HG02981 (cell line): ENCODE measurements at regions not wholly inside any gene's neighbourhood (a gene's known extent, or its start where the extent isn't known, plus 50 kb on each side); places are given as distances from the start of the nearest gene placed in this dataset.

ENCODE experiments used
- ATAC-seq: cut with Tn5 transposase; IDR thresholded peaks from one replicate; pipeline ENCODE4 v1.9.1; 2021; ENCODE audit warnings: mild to moderate bottlenecking, moderate library complexity; ENCODE audit not compliant: unreplicated experiment

DNA sequence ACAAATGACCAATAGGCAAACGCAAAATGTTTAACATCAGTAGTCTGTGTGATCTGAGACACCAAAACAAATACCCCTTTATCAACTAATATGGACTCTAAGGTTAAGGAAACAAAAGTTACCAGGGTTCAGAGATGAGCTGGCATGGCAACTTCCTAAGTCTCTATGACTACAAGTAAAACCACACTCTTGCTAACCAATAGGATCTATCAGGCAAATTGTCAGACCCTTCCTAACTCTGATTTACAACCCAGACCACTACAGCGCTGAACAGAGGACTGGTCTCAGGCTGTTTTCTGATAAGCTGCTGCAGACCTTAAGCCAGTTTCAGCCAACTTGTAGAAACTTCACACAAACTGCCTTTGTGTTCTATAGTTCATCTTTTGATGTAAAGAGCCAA, 608.0 kb downstream of the TLL1 start:
- ATAC-seq: no peak

DNA sequence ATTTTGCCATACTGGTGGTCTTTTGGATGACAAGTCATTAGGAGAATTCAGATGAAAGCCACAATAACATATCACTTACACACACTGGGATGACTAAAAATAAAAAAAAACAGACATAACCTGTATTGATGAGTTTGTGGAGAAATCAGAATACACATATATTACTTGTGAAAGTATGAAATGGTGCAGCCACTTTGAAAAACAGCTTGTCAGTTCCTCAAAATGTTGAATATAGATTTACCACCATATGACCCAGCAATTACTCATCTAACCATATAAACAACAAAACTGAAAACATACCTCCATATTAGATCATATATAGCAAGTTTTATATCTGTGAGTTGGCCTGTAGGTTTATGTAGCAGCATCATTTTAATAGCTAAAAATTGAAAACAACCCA, 608.7 kb downstream of the TLL1 start:
- ATAC-seq: no peak

DNA sequence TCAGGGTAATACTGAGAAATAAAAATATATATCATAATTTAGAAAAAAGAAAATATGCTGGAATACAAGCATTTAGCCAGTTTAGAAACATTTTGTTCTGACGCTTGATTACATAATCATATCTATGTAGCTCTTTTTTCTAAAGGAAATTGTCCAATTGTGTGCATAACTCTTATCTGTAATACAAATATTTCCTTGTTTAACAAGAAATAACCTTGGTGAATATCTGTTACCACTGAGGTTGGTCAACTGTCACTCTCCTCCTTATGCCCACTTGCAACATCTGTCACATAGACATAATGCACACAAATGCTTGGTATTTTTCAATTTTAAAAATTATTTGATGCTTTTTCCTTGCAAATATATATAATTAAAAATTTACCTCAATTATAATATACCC, 609.7 kb downstream of the TLL1 start:
- ATAC-seq: no peak

DNA sequence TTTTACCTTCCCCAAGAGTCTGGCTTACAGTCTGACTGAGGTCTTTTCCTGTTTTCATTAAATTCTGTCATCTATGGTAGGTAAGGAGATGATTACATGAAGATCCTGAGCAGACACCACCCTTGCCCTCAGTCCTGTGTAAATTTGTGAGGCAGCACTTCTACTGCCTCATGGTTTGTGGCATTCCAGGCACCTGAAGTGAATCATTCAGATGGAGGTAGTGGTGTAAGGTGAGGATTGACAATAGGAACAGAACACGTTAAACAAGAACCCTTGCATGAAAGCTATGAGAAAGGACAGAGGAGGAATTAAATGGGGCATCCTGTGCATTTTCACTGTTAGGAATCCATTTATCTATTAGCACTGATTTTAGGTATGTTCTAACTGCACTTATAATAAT, 618.6 kb downstream of the TLL1 start:
- no peak for ATAC-seq

DNA sequence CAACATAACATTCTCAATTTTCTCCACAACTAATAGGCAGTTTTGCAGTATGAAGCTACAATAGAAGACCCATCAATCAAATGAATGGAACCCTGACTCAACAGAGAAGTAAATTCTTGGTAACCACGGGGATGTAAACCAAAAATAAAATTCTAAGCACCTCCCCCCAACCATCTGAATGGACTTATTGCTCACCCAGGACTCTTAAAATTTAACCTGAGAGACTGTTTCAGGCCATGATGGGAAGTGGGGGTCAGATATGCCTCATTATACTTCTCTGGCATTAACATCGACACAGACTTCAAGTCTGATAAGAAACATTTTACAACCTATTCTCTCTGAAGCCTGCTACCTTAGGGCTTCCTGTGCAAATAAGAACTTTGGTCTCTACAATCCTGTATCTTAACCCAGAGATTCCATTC, 620.9 kb downstream of the TLL1 start:
- ATAC-seq: no peak

DNA sequence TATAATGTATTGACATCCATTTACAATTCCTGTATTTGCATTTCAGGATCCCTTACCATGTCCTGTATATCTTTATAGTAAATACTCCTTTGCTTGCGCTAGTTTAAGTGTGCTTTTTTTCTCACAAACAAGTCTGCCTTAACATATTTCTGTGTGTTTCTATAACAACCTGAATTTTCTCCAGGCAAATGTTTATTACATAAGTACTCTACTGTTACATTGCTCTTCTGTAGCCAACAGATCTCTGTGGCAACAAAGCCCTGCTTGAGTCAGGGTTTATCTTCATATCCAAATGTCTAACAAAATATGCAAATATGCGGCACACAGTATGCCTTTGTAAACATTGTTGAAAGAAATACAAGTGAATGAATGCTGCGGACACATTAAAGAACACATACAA, 625.5 kb downstream of the TLL1 start:
- no peak for ATAC-seq

DNA sequence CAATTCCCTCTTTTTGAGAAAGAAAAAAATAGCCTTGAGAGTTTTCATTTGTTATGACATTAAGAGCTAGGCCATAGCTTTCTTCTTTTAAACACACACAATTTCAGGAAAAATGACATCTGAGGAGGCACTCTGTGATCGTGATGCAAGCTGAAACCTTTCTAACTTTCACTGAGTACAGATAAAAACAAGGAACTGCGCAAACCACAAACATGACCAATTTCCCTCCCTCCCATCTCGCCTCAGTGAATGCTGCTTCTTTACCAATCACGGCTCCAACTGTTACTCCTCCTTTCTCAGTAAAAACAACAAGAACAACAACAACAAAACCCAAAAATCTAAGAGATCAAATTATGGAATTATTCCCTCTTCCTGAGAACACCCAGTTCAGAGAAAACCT, 626.8 kb downstream of the TLL1 start:
- ATAC-seq: no peak

DNA sequence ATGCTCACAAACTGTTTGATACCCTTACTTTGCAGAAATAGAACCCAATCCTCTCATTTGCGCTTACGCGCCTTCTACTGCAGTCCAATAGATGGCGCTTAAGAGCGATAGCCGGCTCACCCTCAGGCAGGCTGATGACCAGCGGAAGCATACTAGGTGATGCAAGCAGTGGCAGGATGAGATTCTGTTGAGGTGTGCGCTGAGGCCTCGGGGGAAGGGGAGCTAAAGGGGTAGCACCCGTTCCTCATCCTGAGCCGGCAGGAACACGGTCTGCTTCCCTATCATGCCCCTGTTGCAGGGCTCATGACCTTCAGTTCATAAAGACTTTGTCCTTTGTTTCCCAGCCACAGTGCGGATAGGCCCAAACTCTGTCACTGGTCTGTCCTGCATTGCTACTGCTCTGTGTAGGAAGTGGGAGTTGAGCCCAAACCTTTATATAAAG, 628.9 kb downstream of the TLL1 start:
- ATAC-seq: peak; percentile 92

DNA sequence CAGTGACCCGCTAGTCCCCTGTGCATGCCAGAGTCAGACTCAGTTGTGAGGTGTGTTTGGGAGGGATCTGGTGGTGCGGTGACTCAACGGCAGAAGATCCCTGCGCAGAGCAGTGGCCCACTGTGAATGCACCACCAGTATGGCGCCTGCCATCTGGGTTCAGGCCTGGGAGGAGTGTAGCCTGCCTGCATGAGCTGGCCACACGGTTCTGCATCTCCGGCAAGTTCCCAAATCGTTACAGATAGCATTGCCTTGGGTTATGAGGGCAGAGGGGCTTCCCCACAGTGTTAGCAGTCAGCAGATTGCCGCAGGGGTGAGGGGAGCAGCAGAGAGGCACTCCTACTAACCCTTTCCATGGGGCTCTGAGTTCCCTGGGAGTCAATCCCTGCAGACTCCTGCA, 629.6 kb downstream of the TLL1 start:
- ATAC-seq: no peak

DNA sequence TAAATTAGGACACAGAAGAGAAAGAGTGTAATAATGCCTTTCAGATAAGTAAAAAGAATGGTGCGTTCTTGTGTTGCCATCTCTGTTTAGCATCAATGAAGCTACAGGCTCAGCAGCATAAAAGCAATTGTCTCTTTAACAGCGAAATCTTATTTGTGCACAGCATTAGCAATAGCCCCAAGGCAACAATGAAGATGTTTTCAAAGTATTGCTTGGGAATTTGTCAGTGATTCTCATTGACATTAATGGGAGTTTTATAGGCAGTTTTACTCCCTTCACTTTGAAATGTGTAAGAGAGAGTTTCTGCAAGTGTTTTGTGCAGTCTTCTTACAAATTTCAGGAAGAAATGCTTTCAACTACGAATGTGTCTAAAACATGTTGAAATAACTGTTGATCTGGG, 633.0 kb downstream of the TLL1 start:
- no peak for ATAC-seq

DNA sequence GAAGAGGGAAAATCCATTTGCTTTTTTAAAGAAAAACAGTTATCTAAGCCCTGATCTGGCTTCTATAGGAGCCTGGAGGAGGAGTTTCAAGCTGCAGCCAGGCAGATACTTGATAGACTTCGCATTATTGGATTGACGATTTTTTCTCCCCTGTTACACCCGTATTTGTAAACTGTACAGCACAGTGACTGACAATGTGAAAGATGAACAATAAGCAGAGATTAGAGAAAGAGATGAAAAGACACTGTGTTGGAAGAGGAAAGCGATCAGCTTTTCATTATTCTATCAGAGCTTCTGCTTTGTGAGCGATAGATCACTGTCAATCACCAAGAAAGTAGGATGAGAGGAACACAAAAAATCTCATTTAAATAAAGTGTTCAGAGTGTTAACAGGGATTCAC, 639.2 kb downstream of the TLL1 start:
- ATAC-seq: no peak

DNA sequence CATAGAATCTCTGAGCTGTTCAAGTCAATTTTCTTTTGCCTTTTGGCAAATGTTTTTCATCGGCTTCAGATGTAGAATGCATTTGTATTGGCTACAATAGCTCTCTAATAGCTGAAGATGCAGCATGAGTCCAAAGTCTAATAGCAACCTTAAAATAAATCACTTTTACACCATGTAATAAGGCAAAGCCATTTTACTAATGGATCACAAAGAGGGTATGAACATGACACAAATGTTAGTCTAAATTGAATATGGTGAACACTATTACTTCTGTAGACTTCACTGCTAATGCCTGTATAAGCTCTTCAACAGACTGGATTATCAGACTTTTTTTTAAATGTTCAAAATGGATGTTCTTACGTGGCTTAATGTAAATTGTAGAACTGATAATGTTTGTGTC, 645.3 kb downstream of the TLL1 start:
- no peak for ATAC-seq

DNA sequence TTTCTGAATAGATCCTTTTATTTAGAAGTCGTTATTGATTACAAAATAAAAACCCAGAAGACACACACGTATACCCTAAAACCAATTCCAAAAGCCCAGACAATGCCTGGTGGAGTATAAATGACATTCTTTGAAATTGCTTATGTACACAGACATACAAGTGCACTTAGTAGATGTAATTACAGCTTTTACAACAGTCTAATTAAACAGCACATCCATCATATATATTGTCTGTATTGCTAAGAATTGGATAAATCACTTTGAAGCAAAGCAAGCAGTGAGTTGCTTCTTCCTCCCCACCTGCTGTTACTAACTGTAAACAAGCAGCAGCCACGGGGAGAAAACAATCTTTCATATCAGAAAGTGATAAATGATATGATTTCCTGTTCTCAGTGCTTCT, 645.7 kb downstream of the TLL1 start:
- ATAC-seq: no peak

DNA sequence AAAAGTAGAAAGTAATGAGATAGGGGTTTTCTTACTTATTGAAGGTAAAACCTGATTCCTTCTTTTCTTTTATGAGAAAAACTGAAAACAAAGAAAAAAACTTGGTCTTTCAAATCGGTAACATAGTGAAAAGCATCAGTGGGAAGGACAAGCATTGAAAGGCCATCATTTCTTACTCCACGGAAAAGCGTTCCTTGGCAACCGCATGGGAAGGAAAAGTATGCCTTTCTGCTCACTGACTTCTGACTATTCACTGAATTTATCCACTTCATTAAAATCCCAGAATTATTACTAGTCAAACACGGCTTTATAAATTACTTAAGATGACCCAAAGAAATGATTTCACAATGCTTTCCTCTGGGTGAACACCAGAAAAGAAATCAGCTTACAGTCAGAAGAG, 646.7 kb downstream of the TLL1 start:
- ATAC-seq: no peak

DNA sequence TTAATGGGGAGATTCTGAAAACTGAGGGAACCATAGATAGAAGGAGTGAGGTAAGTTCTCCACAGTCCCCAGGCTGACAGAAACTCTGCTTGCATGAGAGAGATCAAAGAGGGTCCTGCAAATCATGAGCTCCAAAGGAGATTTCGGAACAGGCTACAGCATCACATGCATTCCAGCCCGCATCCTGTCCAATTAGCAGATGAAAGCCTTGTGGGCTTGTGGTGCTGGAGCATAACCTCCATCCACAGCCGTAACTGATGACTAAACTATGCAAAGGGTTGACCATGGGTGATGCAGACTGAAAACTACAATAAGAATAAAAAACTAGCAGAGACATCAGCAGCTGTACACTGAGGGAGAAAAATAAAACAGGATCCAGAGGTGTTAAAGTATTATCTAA, 654.5 kb downstream of the TLL1 start:
- no peak for ATAC-seq

DNA sequence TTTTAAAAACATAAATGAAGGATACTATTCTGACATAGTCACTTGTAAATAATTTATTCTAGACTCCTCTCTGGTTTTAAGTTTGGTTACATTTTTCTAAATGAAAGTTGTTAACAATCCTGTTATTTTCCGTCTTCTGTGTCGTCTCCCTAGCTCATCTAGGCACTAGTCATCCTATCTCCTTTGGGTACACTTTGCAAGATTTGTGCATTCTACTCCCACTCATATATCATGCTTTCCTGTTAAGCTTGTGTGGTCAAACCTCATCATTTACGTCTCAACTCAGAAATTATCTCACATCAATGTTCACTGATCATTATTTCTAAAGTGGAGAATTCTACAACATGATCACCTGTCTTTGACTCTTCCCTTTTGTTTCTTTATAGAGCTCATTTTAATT, 658.7 kb downstream of the TLL1 start:
- no peak for ATAC-seq

DNA sequence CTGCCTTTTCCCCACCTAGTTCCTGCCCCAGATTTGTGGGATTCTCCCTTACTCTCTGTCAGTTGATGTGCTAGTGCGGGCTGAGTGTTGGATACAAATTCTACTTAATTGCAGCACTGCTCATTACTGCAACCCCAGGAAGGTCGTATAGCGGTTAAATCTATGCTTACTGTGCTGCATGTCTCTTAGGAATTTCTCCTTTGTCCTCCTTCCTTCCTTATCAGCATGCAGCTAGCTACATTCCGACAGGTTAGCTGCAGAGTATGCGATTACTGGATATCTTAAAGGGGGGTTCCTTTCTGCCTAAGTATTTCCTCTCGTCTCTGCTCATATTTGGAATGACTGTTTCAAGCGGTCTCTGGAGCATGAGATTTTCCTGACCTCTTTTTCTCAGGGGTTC, 662.8 kb downstream of the TLL1 start:
- no peak for ATAC-seq

DNA sequence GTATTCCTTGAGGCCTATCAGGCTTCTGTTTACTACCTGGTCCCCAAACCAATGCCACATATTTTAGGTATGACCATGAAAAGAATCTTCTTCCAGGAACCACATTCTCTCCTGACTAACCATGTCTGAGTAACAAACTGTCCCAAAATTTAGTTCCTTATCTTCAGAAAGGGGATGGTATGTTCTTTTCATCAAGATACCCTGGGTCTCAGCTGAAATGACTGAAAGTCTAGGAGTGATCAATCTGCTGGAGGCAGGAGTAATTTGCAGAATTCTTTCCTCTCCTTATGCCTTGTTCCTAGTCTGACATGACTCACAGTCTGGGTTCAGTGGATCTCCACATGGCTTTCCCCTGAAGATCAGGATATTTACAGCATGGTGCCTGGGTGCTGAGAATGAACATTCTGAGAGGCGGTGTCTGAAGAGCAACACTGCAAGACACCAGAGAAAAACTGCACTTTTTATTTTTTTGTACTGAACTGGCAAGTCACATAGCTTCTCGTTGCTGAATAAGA, 665.5 kb downstream of the TLL1 start:
- no peak for ATAC-seq

DNA sequence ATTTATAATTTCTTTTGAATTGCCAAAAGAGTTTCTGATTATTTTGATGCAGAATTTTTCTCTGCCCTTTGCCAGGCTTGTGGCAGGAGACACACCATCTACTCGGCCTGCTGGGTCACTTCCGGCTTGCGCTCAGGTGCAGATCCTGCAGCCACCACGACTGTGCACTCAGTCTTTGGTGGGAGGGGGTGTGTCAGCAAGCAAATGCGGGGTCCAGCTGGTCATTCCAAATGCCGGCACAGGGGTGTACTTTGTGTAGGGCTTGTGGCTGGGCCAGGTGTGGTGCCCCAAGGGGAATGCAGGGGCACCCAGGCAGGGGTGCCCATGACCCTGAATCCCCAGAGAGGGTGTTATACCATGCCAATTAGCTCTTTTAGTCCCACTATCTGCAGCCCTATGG, 673.0 kb downstream of the TLL1 start:
- ATAC-seq: no peak

DNA sequence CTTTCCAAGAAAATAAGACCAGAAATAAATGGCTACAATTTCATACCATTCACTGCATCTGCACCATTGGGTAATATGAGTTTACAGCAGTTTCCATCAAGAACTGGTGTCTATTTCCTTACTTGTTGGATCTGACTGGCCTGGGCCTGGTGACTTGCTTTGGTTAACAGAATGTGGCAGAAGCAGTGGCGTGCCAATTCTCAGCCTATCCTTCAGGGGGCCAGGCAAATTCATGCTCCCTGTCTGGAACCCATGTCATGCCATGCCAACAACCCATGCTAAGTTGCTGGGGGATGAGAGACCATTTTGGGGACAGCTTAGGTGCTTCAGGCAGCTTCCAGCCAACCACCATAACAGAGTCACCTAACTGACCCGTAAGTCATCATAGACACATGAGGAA, 656.7 kb downstream of the SPOCK3 start:
- ATAC-seq: no peak

DNA sequence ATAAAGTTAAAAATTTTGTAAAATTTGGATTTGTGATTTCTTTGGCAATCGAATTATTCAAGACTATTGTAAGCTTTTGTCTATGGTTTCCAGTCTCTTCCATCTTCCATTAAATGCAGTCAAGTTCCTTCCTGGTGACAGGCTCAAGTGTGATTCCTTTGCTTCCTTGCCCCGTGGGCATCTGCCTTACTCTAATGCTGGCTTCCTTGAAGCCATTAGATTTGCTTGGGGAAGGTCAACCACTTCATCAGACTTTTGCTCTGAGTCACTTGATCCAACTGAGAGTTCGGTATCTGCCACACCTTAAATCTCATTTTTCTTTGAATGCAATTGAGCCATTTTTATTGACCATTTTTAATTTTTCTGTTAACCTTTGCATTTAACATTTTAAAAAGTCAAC, 648.8 kb downstream of the SPOCK3 start:
- no peak for ATAC-seq

DNA sequence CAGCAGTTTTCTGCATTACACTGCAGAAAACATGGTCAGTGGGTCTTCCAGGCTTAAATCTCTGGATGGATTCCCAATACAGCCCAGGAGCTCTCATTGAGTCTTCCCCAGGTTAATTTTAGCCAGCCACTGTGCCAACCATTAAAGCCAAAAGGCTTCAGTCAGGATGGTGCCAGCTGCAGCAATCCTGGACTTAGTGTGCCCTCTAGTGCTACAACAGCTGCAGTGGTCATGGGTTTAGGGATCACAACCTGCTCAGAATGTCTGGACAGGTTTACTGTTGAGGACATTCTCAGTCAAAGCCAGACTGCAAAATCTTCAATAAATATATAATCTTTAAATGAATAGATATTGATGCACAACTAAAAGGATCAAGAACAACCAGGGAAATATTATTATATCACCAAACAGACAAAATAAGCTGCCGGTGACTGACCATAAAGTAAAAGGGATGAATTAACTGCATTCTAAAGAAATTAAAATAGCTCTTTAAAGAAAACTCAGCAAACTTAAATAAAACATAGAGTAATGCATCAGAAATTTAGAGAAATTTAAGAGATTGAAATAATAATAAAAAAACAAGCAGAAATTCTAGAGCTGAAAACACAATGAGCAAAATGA, 639.9 kb downstream of the SPOCK3 start:
- peak; percentile 88 for ATAC-seq

DNA sequence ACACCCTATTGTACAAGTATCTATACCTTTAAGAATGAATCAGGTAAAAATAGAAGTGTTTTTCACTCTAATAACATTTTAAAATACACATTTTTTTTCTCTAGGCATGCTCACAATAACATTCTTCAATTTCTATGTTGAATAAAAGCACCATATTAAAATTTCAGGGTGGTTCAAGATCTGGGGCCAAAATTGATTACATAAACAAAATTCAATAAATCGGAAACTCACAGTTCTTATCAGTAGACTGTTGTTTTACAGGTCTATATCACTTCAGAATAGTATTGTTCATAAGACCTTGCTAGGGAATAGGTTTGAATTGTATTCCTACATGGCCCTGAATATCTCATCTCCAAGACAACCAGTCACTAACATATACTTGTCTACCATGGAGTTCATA, 634.0 kb downstream of the SPOCK3 start:
- ATAC-seq: no peak
